ENCODE measurements at regions not wholly inside any gene's neighbourhood (a gene's known extent, or its start where the extent isn't known, plus 50 kb on each side); places are given as distances from the start of the nearest gene placed in this dataset.

DNA sequence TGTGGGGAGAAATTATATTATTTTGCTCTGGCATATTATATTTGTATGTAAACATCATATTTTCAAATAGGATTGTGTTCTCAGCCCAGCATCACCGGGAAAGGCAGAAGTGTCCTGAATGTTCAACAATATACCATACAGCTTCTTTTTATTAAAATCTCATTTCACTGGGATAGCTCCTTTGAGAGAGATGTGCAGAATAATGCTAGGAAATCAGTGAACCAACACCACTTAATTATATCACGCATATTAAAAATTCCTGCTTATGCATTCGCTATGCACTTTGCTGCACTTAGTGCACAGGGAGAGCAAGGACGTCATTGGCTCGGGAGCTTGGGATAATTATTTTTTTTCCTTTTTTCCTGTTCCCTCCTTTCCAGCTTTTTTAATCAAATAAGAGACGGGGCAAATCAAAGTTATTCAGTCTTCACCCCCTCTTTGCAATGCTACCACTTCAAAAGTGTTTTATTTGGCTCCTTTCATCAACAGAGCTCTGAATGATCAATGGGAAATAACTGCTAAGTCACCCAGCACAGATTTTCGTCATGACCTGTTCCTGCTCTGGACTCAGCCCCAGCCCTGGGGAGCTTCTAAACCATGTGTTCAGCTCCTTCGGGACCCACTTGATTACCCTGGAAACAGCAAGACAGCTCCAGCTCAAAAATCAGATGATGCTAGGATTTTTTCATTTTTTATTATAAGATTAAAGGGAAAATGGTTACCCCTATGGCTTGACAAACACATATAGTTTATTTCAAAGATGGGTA lies 165.5 kb upstream of the DUSP10 start:
- DNase-seq: no peak

DNA sequence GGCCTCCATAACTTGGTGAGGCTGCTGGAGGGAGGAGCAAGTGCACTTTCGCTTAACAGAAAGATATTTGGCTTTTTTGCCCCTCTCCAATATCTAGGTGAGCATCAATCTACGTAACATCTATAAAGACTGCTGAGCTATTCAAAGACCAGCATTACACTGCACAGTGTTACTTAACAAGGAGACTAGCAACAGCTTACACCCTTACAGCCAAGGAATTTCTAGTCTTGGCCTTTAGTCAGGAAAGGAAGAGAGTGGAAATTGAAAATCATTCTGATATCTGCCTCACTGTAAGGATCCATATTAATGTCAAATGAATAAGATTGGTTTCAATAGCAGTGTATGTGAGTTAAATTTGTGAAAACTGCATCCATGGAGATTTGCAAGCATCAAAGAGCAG lies 163.9 kb upstream of the DUSP10 start:
- no peak for DNase-seq

DNA sequence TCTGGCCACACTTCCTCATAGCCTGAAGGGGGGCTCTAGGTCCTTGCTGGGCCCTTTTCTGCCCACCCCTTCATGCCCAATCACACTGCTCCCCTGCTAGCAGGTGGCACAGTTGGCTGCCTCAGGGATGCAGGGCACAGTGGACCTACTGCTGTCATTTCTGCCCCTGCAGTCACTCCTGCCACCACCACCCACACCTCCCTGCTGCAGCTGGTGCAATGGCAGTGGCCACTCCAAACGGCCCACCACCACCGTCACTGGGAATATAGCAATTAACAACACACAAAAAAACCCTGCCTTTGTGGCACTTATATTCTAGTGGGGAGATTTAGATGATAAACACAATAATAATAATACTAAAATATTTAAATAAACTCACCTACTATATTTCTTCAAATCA lies 162.4 kb upstream of the DUSP10 start:
- DNase-seq: no peak

DNA sequence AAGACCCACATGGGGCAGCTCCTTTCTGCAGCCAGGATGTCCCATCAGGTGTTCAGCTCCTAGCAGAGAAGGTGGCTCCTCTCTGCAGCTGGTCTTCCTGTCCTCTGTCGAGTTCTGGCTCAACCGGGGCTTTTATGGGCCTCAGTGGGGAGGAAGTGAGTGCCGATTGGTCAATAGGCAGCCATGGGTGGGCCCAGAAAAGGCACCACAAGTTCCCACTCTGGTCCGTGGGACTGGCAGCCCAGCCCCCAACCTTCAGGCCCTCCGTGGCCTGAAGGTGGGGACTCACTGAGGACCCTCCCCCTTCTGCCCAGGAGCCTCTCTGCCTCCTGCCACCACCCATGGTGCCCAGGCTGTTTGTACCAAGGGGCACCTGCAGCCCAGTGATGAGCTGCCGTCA lies 161.7 kb upstream of the DUSP10 start:
- no peak for DNase-seq

DNA sequence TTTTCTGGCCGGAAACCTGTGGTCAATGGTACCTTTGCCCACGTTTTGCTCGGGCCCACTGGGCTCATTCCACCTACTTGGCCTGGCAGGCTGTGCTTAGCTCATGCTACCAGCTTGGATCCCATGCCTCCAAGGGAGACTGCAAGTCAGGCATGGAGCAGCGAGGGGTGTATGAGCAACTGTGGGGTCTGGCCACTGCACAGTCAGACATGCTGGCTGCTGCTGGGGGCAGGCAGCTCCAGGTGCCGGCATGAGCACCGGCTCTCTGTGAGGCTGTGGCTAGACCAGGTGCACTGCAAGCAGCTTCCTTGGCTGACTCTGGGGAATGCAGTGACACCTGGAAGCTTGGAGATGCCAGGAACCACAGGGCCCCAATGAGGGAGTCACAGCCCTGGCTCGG lies 161.1 kb upstream of the DUSP10 start:
- DNase-seq: no peak

DNA sequence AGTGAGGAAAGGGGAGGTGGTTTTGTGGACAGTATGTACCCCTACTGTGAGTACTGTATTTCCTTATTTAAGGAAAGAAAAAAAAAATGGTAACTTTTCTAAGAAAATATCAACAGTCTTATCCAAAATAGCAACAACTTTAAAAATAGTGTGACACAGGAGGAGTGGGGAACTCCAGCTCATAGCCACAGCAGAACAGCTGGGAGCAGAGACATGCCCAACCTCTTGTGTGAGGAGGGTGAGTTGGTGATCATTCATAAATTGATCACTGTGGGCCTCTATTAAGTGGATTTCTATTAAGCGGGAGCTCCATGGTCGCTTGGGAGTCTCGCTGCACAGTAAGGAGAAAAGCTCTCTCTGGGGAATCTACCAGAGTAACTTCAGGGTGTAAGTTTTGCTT lies 158.8 kb upstream of the DUSP10 start:
- no peak for DNase-seq

DNA sequence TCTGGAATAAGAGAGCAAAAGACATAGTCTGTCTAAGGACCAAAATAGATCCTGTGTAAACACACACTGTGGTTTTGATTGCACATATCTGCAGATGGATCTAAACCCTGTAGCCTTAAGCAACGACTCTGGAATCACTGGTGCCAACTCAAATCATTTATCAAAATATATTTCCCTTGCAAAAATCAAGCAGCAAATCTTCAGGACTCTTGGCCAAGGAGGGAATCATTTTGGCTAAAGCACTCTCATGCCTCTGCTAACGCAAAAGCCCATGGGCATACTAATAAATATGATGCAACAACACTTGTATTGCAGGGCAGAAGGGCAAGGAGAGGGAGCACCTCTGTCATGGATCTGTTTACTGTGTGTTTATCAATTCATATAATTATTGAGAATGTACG lies 155.4 kb upstream of the DUSP10 start:
- no peak for DNase-seq

DNA sequence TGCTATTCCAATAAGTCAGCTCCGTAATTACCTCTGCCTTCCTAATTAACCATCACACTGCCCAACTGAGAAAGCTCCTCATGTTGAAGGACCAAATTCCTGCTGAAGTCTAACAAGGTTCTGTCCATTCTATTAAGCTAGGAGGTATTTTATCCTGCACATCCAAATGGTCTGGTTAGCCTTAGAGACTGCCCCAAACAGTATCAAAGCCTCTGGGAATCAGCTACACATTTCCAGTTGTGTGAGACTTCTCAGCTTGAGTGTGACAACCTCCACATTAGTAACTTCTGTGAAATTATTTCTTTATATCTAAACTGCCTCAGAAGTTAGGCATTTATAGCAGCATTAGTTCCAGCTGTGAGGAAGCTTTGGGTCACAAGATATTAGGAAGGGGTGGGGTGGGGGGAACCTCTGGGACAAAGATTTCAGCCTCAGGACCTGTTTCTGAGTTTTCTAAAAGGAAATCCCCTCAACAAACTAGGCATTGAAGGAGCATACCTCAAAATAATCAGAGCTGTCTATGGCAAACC lies 150.5 kb upstream of the DUSP10 start:
- no peak for DNase-seq

DNA sequence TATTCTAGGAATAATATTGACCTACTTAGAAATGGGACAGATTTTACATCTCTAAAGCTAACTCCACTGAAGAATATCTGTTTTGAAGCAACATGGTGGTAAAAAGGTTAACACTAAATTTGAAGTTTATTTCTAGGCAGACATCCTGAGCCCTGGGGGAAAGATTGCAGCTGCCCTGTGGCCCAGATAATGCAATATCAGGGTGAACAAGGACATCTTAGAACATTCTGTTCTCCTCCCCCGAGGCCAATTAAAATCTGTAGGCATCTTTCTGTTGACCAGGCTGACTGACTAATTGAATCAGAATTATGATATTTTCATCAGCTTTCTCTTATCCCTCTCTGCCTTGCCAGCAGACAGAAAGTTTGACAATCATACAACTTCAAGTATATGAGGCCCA lies 149.8 kb upstream of the DUSP10 start:
- DNase-seq: no peak

DNA sequence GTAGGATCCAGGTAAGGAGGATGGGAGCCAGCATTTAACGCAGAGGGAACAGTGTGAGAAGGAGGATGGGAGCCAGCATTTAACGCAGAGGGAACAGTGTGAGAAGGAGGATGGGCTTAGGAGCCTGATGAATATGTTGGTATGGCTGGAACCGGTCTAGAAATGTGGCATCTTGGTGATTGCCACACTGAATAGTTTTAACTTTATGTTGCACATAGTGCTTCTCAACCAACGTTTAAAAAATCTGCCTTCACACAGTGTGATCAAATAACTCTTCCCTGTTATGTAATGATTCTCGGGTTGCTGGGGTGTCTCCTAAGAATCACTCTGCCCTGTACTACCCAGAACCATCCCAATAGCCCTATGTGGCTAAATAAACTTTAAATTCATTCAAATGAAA lies 146.9 kb upstream of the DUSP10 start:
- no peak for DNase-seq

DNA sequence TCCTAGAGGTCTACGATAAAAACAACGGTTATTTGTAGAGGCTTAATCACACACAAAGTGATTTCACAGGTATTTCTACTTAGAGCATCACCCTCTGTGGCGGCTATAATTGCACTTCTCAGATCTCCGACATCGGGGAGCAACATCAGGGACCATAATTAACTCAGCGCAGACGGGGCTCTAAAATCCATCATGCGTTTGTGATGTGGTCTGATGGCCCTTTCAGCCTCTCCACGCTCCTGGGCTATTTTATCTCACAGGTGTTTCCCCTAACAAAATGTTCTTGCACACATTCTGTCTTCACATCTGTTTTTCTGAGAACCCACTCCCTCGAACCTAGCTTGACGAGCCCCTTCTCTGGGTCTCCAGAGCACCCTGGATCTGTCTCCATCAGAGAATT lies 146.3 kb upstream of the DUSP10 start:
- no peak for DNase-seq

DNA sequence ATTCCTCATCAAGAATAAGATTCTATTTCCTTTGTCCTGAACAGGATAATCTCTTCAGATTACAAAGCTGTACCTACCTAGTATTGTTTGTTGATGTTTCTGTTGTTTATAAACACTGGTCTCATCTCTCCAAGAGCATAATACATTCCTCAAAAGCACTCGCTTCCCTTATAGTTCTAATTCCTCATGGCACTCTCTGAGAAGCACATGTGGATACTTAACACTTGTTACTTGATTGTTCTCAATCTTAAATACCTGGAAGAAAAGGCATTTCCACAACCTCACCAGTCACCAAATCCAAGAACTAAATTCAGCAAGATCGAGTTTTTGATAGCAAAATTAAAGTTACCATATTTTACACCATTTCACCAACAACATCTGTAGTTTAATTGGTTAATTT lies 145.9 kb upstream of the DUSP10 start:
- DNase-seq: no peak

DNA sequence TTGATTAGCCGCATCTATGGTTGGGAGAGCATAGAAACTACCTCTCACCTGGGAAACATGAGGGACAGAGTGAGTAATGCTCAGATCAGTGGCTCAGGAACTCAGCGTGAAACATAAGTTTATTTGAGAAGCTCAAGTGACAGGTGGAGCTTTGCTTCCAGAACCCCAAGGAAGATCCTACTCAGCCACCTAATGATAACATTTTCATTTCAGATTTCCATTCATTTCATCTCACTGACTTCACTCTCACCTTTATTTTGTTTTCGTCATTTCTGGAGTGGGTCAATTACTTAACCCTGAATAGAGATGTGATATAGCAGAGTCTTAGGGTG lies 145.5 kb upstream of the DUSP10 start:
- no peak for DNase-seq

DNA sequence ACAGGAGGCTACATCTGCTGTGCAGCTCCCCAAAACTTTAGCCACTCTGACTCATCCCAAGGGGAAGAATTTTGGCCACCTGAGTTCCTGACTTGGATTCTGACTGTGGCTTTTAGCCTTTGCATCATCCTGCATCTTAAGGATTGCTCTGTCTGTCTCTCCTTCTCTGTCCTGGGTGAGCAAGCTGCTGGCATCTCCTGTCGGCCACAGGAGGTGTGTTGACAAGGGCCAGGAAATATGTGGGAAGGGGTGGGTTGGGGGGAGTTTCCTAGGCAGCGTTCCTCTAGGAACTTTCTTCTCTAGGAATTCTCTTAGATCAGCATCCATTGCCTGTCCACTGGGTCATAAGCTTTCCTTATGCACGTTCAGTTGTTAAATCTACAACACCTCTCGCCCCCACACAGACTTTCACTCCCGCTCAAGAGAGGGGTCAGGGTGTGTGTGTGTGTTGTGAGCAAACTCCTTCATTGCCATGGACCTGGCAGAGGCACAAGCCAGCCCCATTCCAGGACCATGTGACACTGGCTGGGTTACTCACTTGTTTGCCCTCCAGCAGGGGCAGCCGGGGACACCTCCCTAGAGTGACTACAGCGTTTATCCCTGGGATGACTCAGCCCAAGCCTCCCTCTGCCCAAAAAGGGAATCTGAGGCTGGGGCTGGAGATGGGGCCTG lies 145.0 kb upstream of the DUSP10 start:
- DNase-seq: no peak

DNA sequence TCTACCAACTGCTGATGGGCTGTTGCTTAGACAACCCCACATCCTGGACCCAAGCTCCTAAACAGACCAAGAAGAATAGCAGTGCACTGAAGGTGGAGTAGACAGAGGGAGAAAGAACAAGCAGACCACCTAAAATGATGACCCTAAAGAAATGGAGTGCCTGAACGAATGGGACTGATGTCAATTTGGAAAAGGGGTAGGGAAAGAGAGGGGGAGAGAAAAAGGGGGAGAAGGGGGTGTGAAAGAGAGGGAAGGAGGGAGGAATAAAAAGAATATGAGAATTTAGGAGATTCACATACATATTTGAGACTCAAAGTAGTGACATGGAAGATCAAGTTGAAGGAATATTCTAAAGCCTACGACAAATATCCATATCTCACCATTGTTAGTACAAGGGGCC lies 144.4 kb upstream of the DUSP10 start:
- no peak for DNase-seq

DNA sequence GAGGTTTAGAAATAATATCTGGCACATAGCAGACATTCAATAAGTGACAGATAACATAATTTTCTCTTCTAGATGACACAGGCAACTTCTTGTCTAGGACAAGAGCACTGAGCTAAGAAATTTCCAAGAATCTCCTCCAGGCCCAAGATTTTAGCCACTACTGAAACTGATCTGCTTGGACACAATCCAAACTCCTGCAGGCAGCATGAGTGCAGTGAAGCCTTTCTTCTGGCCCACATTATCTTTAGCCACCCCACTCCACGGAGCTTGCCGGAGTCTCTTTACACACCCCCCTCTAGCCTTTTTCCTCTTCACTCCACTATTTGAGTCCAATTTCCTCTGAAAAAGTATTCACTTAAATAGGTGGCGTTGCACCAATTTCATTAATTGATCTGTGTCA lies 142.9 kb upstream of the DUSP10 start:
- DNase-seq: no peak

DNA sequence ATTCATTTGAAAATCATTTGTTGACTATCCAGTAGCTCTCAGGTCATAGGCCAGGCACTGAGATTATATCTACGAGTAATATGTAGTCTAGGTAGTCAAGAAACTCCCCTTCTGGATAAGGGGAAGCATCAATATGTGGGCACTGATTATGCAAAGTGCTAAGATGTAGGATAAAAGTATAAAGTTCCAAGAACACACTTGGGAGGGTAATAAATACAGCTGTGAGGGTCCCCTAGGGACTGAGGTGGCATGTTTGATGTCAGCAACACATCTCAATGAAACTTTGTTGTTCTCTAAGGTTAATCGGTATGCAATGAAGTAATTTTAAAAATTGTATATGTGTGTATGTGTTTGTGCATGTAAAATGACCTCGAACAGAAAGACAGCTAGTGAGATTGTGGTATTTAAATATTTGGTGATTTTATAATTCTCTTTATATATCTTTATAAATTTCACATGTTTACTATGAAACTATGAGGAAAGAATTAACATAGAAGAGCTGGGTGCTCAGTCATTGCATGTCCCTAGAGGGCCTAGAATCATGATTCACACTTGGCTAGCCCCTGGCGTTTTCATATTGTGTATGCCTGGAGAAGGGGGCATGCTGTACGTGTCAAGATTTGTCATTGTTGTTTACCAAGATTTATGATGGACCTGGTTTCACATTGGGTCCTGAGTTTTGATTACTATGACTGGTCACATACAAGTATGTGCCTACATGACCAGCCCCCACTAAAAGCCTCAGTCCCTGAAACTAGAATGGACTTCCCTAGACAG lies 140.1 kb upstream of the DUSP10 start:
- DNase-seq: no peak

DNA sequence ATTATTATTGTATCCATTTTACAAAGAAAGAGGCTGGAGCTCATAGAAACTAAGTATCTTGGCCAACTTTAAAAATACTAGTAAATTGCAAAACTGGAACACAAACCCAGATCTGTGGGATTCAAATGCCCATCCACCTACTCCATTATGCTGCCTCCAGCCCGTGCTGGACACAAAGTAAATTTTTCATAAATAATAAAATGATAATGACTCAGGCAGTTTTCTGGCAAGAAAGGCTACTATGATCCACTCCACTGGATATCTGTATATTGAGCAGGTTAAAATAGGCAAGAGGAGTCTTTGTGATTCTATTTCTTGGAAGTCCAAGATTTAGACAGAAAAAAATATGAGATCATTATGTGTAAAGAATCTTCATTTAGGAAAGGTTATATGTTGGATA lies 138.3 kb upstream of the DUSP10 start:
- DNase-seq: no peak

DNA sequence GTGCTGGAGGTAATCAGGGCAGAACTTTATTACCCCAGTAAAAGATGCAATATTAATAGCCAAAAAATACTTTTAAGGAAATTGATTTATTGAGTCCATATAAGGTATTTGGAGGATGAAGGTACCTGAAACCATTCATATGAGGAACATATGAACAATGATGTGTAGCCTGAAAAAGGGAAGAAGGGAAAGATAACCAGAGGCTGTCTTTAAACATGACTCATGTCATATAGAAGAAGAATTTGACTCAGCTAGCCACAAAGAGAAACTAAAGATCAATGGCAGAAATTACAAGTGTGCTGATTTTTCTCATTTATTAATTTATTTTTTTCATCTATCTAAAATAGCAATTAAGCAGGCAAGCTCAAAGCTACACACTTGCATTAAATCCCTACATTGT lies 136.2 kb upstream of the DUSP10 start:
- DNase-seq: no peak

DNA sequence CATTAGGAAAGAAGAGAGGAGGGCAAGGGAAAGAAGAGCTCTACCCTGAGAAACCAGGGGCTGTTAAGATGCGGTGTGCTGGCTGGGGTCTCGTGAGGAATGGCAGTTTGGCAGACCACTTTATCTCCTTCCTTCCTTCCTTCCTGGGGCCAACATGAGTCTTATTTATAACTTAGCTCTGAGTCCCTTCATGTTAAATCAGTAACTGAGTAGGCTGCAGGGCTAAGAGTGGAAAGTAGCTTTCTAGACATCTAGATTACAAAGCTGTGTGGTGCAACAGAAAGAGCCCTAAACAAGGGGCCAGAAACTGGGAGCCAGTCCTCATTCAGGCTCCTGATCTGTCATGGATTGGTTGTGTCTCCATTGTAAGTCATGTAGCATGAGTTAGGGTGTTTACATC lies 135.4 kb upstream of the DUSP10 start:
- DNase-seq: no peak

DNA sequence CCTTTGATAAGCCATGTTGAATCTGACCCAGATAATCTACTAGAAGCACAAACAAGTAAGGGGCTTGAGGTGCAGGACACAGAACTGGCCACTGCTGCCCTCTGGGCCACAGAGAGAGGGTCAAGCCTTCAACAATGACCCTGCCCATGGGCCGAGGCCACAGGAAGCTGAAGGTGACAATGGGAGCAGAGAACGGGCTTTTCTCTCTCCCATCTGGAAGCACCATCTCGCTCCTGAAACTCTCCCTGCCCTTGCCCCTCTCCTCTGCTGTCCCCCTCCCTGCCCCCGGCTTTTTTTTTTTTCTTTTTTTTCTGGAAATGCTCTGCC lies 133.1 kb upstream of the DUSP10 start:
- DNase-seq: no peak

DNA sequence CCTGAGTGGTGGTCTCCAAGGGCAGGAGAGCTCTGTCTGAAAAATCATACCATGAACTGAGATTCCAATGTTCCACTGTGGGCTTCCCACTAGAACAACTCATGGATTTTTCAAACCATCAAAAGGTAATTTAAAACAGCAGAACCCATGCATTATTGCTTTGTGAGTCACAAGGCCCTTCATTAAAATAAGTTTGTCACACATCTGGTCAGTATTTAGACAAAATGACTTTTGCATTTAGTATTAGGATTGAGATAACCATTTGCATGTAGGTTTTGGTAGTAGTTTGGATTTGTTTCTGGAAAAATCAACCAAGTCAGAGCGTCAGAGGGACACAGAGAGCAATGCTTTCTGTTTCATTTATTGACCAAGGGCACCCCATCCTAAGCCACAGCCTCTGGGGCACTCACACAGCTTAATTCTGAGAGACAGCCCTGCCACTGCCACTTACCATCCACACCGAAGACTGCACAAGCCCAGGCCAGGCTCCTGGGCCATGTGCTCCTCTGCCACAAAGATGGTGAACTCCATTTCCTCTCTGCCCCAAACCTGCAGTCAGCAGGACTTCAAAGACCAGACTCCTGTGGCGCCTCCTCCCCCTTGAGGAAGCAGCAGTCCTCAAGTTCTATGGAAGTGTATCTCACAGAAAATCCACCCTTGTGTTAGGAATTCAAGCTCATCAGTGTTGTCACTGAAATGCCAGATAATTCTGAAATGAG lies 132.6 kb upstream of the DUSP10 start:
- no peak for DNase-seq

DNA sequence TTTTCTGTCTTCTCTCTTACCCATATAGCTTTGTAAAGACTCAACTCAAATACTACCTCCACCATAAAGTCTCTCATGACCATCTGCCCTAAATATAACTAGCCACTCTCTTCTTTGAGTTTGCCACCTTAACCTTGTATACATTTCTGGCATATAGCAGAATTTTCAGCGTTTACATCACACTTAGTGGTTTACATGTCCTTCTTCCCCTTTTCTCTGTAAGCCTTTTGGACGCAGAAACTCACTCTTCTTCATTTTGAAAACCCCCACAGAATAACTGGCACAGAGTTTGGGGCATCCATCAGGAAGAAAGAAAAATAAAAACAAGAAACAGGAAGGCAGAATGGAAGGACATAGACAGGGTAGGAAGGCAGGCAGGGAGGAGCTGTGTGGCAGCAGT lies 131.8 kb upstream of the DUSP10 start:
- no peak for DNase-seq

DNA sequence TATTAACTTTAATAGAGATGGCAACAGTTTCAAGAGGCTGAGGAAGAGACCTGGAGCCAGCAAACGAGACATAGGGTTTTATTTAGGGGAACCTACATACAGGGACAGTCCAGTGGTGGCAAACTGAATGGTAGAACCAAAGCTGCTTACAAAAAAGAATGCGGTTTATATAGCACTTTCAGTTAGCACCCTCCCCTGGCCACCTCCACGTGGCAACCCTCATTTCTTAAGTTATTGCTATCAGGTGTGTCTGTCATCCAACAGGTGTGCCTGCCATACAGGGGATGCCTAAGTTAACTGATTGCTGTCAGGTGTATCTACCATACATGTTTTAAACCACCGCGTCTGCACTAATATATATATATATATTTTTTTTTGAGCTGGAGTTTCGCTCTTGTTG lies 129.2 kb upstream of the DUSP10 start:
- DNase-seq: no peak

Data from effector CD8-positive, alpha-beta T cell (primary cell).